Hematopoietic multipotent progenitor cell treated with erythropoietin and hydrocortisone succinate and interleukin-3 and kit ligand, for 17 days (in vitro differentiated cells): ENCODE measurements at regions not wholly inside any gene's neighbourhood (a gene's known extent, or its start where the extent isn't known, plus 50 kb on each side); places are given as distances from the start of the nearest gene placed in this dataset.

Experiments
- DNase-seq: peaks from one replicate; pipeline ENCODE4 v3.0.0-alpha.2; 2015; ENCODE audit warnings: low spot score

- no peak for DNase-seq
Observed at GRCh38 chr2:34102339-34102738, 503.2 kb upstream of the FAM98A start.

- no peak for DNase-seq
Observed at GRCh38 chr2:34099377-34099776, 500.3 kb upstream of the FAM98A start.

DNA sequence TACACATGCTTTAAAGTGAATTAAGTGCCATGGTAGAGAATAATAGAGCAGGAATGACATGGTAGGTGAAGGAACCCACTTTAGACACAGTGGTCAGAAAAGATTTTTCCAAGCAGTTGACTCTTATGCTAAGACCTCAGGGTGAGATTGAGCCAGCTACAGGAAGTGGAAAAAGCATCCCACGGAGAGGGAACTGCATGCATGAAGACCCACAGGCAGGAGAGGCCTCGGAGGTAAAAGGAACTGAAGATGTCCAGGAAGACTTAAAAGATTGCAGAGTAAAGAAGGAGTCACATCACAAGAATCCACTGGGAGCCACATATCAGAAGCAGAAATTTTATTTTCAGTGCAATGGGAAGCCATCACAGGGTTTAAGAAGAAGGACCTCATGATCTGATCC is 499.2 kb upstream of the FAM98A start:
- no peak for DNase-seq

DNA sequence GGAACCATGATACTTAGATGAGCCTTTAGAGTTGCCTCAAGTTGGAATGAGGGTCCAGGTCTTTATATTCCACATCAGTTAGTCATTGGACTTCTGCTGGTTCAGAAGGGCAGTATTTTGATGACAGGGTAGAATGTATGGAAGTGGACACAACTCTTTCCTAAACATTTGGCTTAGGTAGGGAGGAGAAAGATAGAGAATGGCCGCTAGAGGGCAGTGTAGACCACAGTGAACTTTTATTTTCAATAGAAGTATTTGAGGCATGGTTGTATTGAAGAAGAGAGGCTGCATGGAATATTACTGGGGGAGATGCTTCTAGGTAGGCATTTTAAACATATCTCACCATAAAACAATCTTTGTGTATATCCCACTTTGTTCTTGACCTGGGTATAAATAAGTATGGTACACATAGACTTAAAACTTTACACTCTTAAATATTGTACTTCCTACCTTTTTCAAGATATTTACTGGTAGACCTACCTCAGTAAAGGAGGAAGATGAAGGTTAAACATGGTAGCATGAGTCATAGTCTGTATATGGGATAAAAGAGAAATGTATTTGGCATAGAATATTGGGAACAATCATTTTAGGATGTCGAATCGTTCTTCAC is 497.6 kb upstream of the FAM98A start:
- peak; percentile 27 for DNase-seq

DNA sequence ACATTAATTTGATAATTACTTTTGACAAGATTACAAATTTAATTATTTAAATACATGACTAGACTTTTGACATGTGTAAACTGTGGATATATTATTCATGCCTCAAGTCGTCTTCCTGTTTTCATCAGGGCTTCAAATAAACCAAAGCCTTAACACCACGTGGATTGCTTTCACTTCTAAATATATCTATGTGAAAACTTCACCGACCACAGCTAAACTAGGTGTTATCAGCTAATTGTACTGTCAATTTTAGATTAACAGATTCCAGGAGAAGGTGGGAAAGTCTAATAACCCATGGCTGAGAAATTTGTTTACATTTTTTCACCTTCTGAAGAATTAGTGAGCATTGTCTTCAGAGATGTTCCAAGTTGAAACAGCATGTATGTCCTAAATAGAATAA is 494.7 kb upstream of the FAM98A start:
- no peak for DNase-seq

- DNase-seq: no peak
Observed at GRCh38 chr2:34070196-34070595, 471.1 kb upstream of the FAM98A start.

DNA sequence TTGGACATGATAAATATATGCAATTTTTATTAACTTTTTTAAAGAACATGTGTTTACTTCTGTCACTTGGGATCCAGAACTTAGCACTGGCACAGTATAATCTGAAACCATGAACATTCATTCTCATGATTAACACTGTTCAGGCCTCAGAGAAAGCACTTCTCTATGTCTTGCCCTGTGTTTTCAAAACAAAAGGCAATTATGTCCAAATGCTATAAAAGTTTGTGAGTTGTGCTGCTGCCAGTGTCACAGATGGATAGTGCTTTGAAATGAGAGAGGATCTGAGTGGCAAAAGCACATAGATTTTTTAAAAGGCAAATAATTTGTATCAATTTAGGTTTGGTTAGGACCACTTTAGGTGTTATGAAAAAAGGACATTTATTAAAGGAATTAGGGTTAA is 470.5 kb upstream of the FAM98A start:
- DNase-seq: no peak

DNA sequence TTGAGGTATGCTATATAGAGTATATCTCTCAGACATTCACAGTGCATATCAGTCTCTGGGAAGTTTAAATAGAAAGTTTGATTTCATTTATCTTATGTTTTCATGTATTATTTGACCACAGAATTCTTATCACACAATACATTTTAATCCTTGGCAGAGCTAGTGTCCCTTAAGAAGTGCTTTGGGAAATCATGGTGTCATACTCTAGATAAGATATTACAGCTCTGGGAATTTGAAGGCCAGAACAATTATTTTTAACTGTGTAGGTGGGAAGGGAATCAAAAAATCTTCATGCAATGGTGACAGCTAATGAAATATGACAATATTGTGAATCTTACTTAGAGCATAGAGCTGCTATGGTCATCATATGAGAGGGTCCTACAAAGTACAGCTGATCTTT is 451.3 kb upstream of the FAM98A start:
- DNase-seq: no peak

DNA sequence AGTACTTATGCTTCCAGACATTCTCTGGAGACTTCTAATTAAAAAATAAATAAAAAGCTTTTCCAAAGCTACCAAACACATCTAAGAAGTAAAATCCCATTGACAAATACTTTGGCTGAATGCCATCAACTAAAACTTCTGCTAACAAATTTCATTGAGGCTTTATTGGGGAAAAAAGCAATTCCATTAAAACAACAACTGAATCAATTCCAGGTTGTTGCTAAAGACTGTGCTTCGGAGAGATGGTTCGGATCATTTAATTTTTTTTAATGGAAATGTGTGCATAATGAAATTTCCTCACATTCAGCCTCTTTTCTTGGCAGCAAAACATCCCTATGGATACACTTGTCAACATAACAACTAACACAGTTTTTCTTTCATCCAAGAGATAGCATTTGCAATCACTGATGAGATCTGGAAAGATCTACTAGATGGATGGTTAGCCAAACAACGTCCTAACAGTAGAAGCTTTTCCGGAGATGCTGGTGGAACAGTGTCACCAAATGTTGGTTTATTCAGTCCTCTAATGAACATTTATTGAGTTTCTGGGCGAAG is 446.1 kb upstream of the FAM98A start:
- DNase-seq: no peak

DNA sequence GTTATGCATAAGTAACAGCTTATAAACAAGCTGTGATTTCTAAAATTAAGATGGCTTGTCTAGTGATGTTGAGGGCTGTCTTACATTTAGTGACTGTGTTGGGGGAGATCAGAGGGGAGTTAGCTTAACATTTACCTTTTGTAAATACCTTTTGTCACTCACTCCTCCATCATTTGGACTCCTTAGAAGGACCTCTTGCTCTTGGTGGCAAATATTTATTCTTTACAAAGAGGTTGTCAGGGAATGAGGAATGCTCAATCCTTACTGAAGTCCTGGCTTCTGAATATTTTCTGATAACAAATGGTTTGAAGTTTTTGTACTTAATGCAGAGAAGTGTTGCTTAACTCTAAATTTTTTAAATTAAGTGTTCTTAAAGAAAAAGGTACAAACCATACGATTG is 438.8 kb upstream of the FAM98A start:
- no peak for DNase-seq

DNA sequence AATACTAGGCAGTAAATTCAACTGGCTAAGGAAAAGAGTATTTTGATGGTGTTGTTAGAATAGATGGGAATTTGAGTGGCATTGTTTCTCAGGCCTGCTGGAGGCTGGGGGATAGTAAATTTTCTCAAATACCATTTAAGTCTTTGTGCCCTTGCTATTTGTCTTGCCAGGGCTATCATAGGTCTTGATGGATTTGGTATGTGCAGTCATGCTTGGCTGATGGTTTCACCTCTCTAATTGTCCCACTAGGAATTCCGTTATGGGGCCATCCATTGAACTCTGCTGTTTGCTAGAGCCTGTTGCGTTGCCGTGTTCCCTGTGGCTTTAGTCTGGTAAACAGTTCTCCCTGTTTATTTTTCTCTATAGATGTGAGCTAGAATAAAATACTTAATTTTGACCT is 438.1 kb upstream of the FAM98A start:
- DNase-seq: no peak

GRCh38 chr2:34031097-34031496 is 432.0 kb upstream of the FAM98A start:
- no peak for DNase-seq

- no peak for DNase-seq
Observed at GRCh38 chr2:34030273-34030672, 431.2 kb upstream of the FAM98A start.

GRCh38 chr2:34029073-34029472 is 430.0 kb upstream of the FAM98A start:
- DNase-seq: no peak

DNA sequence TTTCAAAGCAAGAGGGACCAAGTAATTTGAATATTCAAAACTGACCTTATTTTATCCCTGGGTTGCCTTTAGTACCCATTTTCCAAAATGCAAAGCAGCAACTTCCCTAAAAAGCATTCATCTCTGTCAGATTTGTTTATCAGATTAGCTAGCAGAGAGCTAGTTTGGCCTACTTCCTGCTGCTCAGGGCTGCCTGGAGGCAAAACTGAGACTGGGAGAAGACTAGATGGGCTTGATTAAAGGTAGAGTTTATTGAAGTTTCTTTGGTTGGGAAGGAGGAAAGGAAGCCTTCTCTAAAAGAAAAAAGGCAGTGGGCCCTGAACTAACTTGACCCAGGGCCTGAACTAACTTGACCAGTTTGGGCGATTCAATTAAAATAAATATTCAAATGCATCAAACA is 426.1 kb upstream of the FAM98A start:
- no peak for DNase-seq

GRCh38 chr2:34012715-34013302 is 413.7 kb upstream of the FAM98A start:
- DNase-seq: no peak

- no peak for DNase-seq
Observed at GRCh38 chr2:34011684-34012083, 412.6 kb upstream of the FAM98A start.

GRCh38 chr2:34005901-34006300 is 406.8 kb upstream of the FAM98A start:
- no peak for DNase-seq

DNA sequence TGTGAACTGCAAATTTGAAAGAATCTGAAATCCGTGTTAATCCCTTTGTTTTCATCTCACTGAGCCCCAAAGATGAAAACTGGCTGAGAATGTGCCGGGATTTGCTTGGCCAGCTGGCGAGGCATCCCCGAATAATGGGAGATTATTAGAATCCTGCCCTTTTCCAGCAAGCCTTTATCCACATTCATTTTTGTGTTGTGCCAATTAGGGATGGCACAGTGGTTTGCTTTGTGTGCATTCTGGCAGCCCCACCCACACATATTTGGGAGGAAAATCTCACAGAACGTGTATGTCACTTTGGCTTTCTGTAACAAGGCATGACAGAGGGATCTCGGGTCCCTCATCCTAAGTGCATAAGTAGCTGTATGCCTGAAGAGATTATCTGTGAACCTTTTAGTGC is 405.8 kb upstream of the FAM98A start:
- DNase-seq: no peak

GRCh38 chr2:34003795-34004194 is 404.7 kb upstream of the FAM98A start:
- no peak for DNase-seq

DNA sequence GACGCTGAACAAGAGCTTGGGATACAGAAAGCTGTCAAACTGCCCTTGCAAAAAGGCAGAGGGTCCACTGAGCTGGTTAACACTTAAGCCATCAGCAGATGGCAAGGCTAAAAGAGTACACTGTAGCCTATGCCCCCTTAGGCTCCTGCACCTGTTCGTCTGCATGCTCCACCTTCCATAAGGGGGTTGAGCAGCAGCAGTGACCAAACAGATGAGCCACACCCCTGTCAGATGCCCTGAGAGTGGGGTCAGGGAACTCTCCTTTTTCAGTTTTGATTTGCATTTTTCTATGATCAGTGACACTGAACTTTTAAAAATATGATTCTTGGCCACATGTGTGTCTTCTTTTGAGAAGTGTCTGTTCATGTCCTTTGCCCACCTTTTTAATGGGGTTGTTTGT is 402.5 kb upstream of the FAM98A start:
- no peak for DNase-seq

- DNase-seq: no peak
Observed at GRCh38 chr2:33984131-33984530, 385.0 kb upstream of the FAM98A start.

DNA sequence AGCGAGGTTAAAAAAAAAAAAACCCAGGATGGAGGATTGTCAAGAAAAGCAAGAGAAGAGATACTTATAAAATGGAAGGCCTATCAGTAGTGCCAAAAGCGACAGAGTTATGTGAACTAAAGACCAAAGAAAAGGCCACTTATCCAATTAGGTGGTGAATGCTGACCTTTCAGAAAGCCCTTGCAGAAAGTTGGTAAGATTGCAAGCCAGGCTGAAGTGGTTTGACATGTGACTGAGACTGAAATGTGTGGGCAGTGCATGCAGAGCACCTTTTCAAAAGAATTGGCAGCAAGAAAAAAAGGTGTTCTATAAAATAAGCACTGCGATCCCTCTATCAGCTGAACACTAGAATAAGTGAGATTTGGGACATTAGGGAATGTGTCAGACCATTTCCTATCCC is 379.4 kb upstream of the FAM98A start:
- DNase-seq: no peak

- no peak for DNase-seq
Observed at GRCh38 chr2:33975498-33975897, 376.4 kb upstream of the FAM98A start.
